VCaP (cell line): ENCODE measurements at regions not wholly inside any gene's neighbourhood (a gene's known extent, or its start where the extent isn't known, plus 50 kb on each side); places are given as distances from the start of the nearest gene placed in this dataset.

Source experiments
- H3K27ac ChIP-seq: fragments of 450-650 bp; 2 replicates; pipeline ENCODE4 v1.5.1; 2017
- CTCF ChIP-seq: fragments of 450-650 bp; conservative IDR thresholded peaks from 2 replicates; pipeline ENCODE4 v1.5.1; 2017; ENCODE audit warnings: mild to moderate bottlenecking, moderate library complexity

DNA sequence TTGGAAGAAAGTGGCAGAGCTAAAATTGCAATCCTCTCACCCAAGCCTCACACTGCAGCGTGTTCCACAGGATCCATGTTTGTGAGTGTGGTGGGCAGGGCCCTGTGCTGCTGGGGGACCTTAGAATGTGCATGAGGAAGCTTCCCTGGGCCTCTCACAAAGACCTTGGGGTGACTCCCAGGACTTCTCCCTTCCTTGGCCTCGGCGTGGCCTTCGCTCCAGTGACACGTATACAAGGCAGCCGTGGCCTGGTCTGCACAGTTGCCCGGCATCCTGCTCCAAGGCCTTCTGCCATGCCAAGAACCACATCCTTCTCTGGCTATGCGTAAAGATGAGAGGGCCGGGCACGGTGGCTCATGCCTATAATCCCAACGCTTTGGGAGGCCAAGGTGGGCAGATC lies 196.4 kb downstream of the UACA start:
- no peak for TF ChIP-seq CTCF

DNA sequence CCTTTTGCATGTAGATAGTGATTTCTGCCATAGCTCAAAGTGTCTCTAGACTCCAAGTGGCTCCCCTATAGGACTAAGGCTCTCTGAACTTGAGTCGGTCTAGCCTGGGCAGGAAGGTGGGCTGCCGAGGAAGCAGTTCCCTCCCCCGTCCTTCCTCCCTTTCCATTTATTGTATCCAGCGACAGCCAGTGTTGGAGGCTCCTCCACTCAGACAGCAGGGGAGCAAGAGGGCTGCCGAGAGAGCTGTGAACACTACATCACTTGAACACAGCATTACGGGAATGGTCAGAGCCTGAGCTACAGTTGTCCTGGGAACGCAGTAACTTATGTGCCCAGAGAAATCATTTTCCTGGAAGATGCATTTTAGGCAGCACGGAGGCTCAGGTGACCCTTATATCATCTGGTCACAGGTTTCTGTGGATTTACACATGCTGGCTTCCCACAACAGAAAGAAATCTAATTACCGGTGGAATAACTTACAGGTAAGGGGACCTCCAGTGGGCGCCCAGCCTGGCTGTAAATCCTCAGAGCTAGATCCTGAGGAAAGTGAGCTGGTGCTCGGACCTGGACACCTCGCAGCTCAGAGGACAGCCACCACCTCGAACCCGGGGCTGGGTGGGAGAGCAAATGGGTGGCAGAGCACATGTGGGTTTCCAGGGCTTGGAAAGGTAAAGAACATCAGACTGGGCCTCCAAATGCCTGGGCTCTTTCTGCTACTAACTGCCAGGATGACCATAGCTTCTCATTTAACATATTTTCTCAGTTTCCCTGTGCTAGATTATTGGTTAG lies 197.1 kb downstream of the UACA start:
- TF ChIP-seq CTCF: no peak
- H3K27ac ChIP-seq: no peak overlapping the region

More for the DNA sequence above, 196.4 kb downstream of the UACA start:
- no peak overlapping the region for H3K27ac ChIP-seq

GRCh38 chr15:70563561-70564095 lies 199.7 kb downstream of the UACA start:
- H3K27ac ChIP-seq: no peak overlapping the region
- no peak for TF ChIP-seq CTCF

DNA sequence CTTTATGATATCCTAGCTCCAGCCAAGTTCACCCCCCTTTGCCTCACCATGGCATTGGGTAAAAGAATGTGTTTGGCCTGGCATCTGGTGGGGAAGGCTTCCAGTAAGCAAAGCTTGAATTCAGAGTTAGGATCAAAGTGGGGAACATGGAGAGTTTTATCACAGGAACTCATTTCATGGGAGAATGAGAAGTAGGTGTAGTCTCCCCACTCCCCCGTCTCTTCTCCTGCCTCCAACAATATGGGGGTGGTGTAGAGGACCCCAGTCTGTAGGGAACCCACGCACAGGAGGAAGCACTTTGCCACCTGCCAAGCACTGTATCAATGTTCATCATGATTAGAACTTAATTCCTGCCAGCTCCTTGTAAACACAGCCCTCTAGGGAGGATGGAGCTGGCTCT lies 200.5 kb downstream of the UACA start:
- TF ChIP-seq CTCF: no peak
- H3K27ac ChIP-seq: no peak overlapping the region

- no peak overlapping the region for H3K27ac ChIP-seq
- TF ChIP-seq CTCF: no peak
These were observed 201.5 kb downstream of the UACA start for GRCh38 chr15:70561885-70562284.

GRCh38 chr15:70560617-70561328 lies 202.6 kb downstream of the UACA start:
- no peak overlapping the region for H3K27ac ChIP-seq
- no peak for TF ChIP-seq CTCF
